Aorta (tissue), 5 donors: ENCODE measurements at regions not wholly inside any gene's neighbourhood (a gene's known extent, or its start where the extent isn't known, plus 50 kb on each side); places are given as distances from the start of the nearest gene placed in this dataset.
"Not testable (repeated sequence)": the region's sequence is repeated elsewhere in the genome, so short reads cannot be mapped to it uniquely, and the experiment has no call there.

Experiments used
- ATAC-seq: fragments of 200-7000 bp; cut with Tn5 transposase; one replicate; pipeline ENCODE4 v1.9.1; 2022; ENCODE audit warnings: moderate library complexity; ENCODE audit not compliant: low FRiP score
- DNase-seq, 2 donors: peaks; one replicate each; pipeline ENCODE4 v3.0.0-alpha.2; 2020
- H3K27ac ChIP-seq, 2 donors: one replicate each; pipeline ENCODE4 v1.5.1; 2013; ENCODE audit warnings: low read length in 2 of 2, mild to moderate bottlenecking in 2 of 2, moderate library complexity in 2 of 2, control low read depth in 1 of 2, inconsistent platforms in 1 of 2, low read depth in 1 of 2
- H3K27me3 ChIP-seq, 2 donors: one replicate each; pipeline ENCODE4 v1.6.1; 2013; ENCODE audit warnings: control low read depth in 1 of 2, low read length in 1 of 2, mild to moderate bottlenecking in 1 of 2, moderate library complexity in 1 of 2; ENCODE audit not compliant: insufficient read depth in 2 of 2, control insufficient read depth in 1 of 2
- H3K36me3 ChIP-seq, 2 donors: one replicate each; pipeline ENCODE4 v1.6.1; 2013; ENCODE audit warnings: control low read depth in 1 of 2, low read length in 1 of 2, mild to moderate bottlenecking in 1 of 2; ENCODE audit not compliant: insufficient read depth in 2 of 2, control insufficient read depth in 1 of 2
- H3K4me1 ChIP-seq, 2 donors: one replicate each; pipeline ENCODE4 v1.6.1; 2013; ENCODE audit warnings: low read length in 2 of 2, control low read depth in 1 of 2, mild to moderate bottlenecking in 1 of 2, moderate library complexity in 1 of 2; ENCODE audit not compliant: insufficient read depth in 2 of 2, control insufficient read depth in 1 of 2
- H3K4me3 ChIP-seq, 2 donors: one replicate each; pipeline ENCODE4 v1.5.1; 2013; ENCODE audit warnings: low read length in 2 of 2, control low read depth in 1 of 2, mild to moderate bottlenecking in 1 of 2
- H3K9me3 ChIP-seq: one replicate; pipeline ENCODE4 v1.6.1; 2013; ENCODE audit warnings: mild to moderate bottlenecking, low read length; ENCODE audit not compliant: control insufficient read depth
- WGBS, 2 donors: extraction: QIAGEN DNeasy Blood & Tissue Kit; methylation state at CpG; one replicate each; pipeline ENCODE4 v1.1.7; 2013; 5-methylcytosine and 5-hydroxymethylcytosine counted together
- intact Hi-C, 2 donors: fragments of 100-400 bp; cut with DNase I; formaldehyde crosslinking; loops; one replicate each; pipeline versions ENCODE4 v1.14.2 to v1.15.0; 2022
- donor health status: healthy with polysubstance abuse.
- donor health status: Bipolar disorder and iron deficiency.
- donor health status: DM: no; HTN: no; CAD: no.
- donor health status: DM: no; HTN: no; CAD: no.
- donor health status: DM: yes; HTN: yes; CAD: no.

GRCh38 chr10:118875087-118875486 is 120.3 kb upstream of the CACUL1 start:
- Histone ChIP-seq H3K4me3 (no peak overlapping the region), H3K4me1 (peaks cover 0 to 9% of the 10 kb centered on the region in 2 donors), H3K9me3 (peaks cover 1% of the 10 kb centered on the region), H3K27ac (no peak overlapping the region), H3K36me3 (no peaks in the 10 kb centered on the region), H3K27me3 (no peaks in the 10 kb centered on the region)
- ATAC-seq (no peak), DNase-seq (no peak)
- 85 to 87% methylated on average over 1 of the region's 1 CpG for WGBS, 2 donors
- intact Hi-C loops: loop anchor here in 1 of 2 donors (10.0 kb wide), 1 partner anchor 150 kb away; the partner anchor contains the start of gene NANOS1

GRCh38 chr10:118882741-118883140 is 128.0 kb upstream of the CACUL1 start:
- no peaks in the 10 kb centered on the region for H3K9me3 ChIP-seq
- peaks cover 0 to 2% of the 10 kb centered on the region in 2 donors for H3K27me3 ChIP-seq
- H3K4me1 ChIP-seq: no peaks in the 10 kb centered on the region
- no peak overlapping the region for H3K4me3 ChIP-seq
- no peaks in the 10 kb centered on the region for H3K36me3 ChIP-seq
- DNase-seq (no peak), ATAC-seq (no peak)
- no peak overlapping the region for H3K27ac ChIP-seq
- intact Hi-C loops: no loop called here
- WGBS, 2 donors: 81 to 88% methylated on average over 2 of the region's 2 CpGs

GRCh38 chr10:118892255-118892654 is 137.3 kb upstream of the NANOS1 start:
- no peaks in the 10 kb centered on the region for H3K36me3 ChIP-seq
- no peak overlapping the region for H3K4me3 ChIP-seq
- peaks cover 0 to under 1% of the 10 kb centered on the region in 2 donors for H3K27me3 ChIP-seq
- ATAC-seq (no peak), DNase-seq (no peak)
- H3K27ac ChIP-seq: no peak overlapping the region
- H3K9me3 ChIP-seq: no peaks in the 10 kb centered on the region
- intact Hi-C loops: no loop called here
- no peaks in the 10 kb centered on the region for H3K4me1 ChIP-seq
- WGBS, 2 donors: 38 to 49% methylated on average over 1 of the region's 1 CpG

- H3K27ac ChIP-seq, DNase-seq, H3K4me1 ChIP-seq, H3K27me3 ChIP-seq, ATAC-seq, H3K36me3 ChIP-seq, H3K9me3 ChIP-seq, H3K4me3 ChIP-seq, intact Hi-C loops: not testable (repeated sequence)
- WGBS, 2 donors: 95 to 97% methylated on average over 15 to 25 of the region's 25 CpGs
Measured at GRCh38 chr10:118894891-118895290, 134.6 kb upstream of the NANOS1 start.

DNA sequence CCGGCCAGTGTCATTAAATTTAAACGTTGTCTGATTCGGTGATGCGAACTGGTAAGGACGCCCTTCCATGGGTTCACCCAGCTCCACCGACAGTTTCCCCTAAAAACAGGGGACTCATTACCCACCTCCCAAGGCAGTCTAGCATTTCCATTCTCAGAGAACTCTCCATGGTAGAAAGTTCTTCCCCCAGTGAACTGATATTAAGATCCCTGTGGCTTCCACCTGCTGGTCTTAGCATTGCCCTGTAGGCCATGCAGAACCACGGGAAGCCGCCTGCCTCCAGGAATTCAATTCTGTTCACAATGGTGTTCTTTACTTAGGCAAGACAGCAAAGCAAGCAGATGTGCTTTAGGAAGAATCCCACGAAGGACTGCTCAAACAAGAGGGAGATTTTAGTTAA is 128.9 kb upstream of the NANOS1 start:
- no peaks in the 10 kb centered on the region for H3K27me3 ChIP-seq
- no peak for DNase-seq
- intact Hi-C loops: no loop called here
- no peak overlapping the region for H3K27ac ChIP-seq
- peaks cover 5% of the 10 kb centered on the region for H3K9me3 ChIP-seq
- 90 to 92% methylated on average over 9 of the region's 9 CpGs for WGBS, 2 donors
- no peak overlapping the region for H3K4me3 ChIP-seq
- no peaks in the 10 kb centered on the region for H3K36me3 ChIP-seq
- no peak for ATAC-seq
- no peaks in the 10 kb centered on the region for H3K4me1 ChIP-seq

- Histone ChIP-seq H3K4me1 (no peaks in the 10 kb centered on the region), H3K27ac (no peak overlapping the region), H3K4me3 (no peak overlapping the region), H3K9me3 (peaks cover 5% of the 10 kb centered on the region), H3K27me3 (no peaks in the 10 kb centered on the region), H3K36me3 (no peaks in the 10 kb centered on the region)
- 52 to 60% methylated on average over 4 of the region's 4 CpGs for WGBS, 2 donors
- ATAC-seq: no peak
- intact Hi-C loops: no loop called here
- DNase-seq: no peak
Measured at GRCh38 chr10:118901380-118901779, 128.1 kb upstream of the NANOS1 start.

DNA sequence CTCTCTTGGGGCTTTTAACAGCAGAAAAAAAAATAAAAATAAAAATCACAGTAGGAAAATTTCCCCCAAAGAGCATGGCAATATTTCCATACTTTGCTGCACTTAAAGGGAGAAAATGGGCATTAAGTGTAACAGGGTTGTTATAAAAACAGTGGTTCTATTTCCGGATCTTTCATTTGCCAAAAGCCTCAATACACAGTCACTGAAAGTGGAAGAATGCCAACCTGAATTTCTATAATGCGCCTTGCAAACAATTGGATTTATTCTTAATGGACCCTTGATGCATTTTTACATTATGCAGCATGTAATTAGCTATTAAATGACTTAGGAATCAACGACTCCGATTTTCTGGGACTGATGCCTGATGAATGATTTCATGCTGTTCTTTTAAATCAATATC is 127.6 kb upstream of the NANOS1 start:
- H3K4me3 ChIP-seq: no peak overlapping the region
- ATAC-seq (no peak), DNase-seq (no peak)
- no peaks in the 10 kb centered on the region for H3K27me3 ChIP-seq
- no peaks in the 10 kb centered on the region for H3K4me1 ChIP-seq
- WGBS, 2 donors: 18 to 19% methylated on average over 4 of the region's 4 CpGs
- peaks cover 5% of the 10 kb centered on the region for H3K9me3 ChIP-seq
- H3K36me3 ChIP-seq: no peaks in the 10 kb centered on the region
- intact Hi-C loops: no loop called here
- no peak overlapping the region for H3K27ac ChIP-seq

- ATAC-seq, H3K4me1 ChIP-seq, H3K9me3 ChIP-seq, DNase-seq, intact Hi-C loops, H3K27ac ChIP-seq, H3K36me3 ChIP-seq, H3K27me3 ChIP-seq, H3K4me3 ChIP-seq: not testable (repeated sequence)
- WGBS, 2 donors: 92% methylated on average over 5 of the region's 5 CpGs
Measured at GRCh38 chr10:118902656-118903055, 126.9 kb upstream of the NANOS1 start.

DNA sequence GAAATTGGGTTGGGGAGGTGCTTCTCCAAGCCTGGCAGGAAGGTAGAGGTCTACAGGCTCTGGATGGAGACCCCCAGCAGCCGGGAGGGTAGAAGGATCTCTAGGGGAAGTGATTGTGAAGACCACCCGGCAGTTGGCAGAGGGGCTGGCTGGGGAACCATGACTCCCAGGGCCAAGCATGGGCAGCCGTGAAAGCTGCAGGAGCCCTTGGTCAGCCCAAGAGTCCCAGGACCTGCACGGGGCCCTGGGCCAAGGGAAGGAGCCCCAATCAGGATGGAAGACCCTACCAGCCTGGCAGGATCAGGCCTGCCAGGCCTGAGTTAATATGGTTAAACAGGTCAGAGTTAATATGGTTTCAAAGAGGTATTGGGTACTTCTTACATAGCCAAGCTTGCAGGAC is 126.3 kb upstream of the NANOS1 start:
- Histone ChIP-seq H3K9me3 (peaks cover 1% of the 10 kb centered on the region), H3K27me3 (no peaks in the 10 kb centered on the region), H3K4me1 (no peaks in the 10 kb centered on the region), H3K36me3 (no peaks in the 10 kb centered on the region), H3K4me3 (no peak overlapping the region), H3K27ac (no peak overlapping the region)
- ATAC-seq (no peak), DNase-seq (no peak)
- intact Hi-C loops: no loop called here
- 89 to 96% methylated on average over 4 of the region's 4 CpGs for WGBS, 2 donors
